Thyroid gland (tissue), 4 donors: ENCODE measurements at regions not wholly inside any gene's neighbourhood (a gene's known extent, or its start where the extent isn't known, plus 50 kb on each side); places are given as distances from the start of the nearest gene placed in this dataset.

Experiments used
- POLR2A ChIP-seq, 2 donors: fragments of 450-650 bp; IDR thresholded peaks; one replicate each; pipeline ENCODE4 v1.6.1; 2017; ENCODE audit warnings: antibody characterized with exemption in 2 of 2, mild to moderate bottlenecking in 2 of 2, moderate library complexity in 1 of 2
- TF ChIP-seq, protein P1 (sequence below), 6 experiments: fragments of 200-600 bp in 3 of 6; fragments of 450-650 bp in 3 of 6; sonication (generic) in 3 of 6; IDR thresholded peaks; one replicate each; pipeline ENCODE4 v1.5.1; 2016 to 2019; ENCODE audit warnings: antibody characterized with exemption in 6 of 6, mild to moderate bottlenecking in 2 of 6, inconsistent platforms in 1 of 6, moderate library complexity in 1 of 6

DNA sequence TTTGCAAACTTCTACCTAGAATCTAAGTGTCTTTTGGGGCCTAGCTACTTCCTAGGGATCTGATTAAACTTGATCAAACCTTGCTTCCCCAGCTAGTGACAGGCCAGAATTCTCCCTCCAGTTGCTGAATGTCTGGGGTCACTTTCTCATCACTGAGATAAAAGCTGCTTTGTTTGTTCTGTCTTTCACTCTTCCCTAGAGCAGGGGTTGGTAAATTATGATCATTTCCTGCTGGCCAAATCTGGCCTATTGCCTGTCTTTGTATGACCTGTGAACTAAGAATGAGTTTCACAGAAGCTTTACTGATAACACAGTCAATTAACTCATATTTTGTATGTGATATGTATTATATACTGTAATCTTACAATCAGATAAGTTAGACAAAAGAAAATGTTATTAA, 157.8 kb upstream of the AADAT start:
- no peak for TF ChIP-seq POLR2A (IDR thresholded peaks at IDR 0.05)
- TF ChIP-seq, protein P1, sequence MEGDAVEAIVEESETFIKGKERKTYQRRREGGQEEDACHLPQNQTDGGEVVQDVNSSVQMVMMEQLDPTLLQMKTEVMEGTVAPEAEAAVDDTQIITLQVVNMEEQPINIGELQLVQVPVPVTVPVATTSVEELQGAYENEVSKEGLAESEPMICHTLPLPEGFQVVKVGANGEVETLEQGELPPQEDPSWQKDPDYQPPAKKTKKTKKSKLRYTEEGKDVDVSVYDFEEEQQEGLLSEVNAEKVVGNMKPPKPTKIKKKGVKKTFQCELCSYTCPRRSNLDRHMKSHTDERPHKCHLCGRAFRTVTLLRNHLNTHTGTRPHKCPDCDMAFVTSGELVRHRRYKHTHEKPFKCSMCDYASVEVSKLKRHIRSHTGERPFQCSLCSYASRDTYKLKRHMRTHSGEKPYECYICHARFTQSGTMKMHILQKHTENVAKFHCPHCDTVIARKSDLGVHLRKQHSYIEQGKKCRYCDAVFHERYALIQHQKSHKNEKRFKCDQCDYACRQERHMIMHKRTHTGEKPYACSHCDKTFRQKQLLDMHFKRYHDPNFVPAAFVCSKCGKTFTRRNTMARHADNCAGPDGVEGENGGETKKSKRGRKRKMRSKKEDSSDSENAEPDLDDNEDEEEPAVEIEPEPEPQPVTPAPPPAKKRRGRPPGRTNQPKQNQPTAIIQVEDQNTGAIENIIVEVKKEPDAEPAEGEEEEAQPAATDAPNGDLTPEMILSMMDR (IDR thresholded peaks at IDR 0.05): no peak
